GM12878 (cell line): ENCODE measurements at regions not wholly inside any gene's neighbourhood (a gene's known extent, or its start where the extent isn't known, plus 50 kb on each side); places are given as distances from the start of the nearest gene placed in this dataset.

Experiments
- ATAC-seq: fragments of 200-7000 bp; cut with Tn5 transposase; 3 replicates; pipeline ENCODE4 v1.9.1; 2020; ENCODE audit warnings: mild to moderate bottlenecking, moderate library complexity
- BruUV-seq: library from RNA; stranded (reverse); fragments of 400-500 nt; replicated peaks from 2 replicates; lab custom pipeline; 2021; lab: Mats Ljungman, UMichigan
- CTCF ChIA-PET: fragments of 300-600 bp; sonication (Branson Sonifier 250); formaldehyde crosslinking; extraction: SDS; loops from one replicate; lab custom pipeline; 2021; ENCODE audit warnings: inconsistent platforms; lab: Yijun Ruan, JAX
- POLR2A ChIA-PET: fragments of 350-600 bp; formaldehyde crosslinking; extraction: SDS; loops from one replicate; lab custom pipeline; 2021; ENCODE audit warnings: inconsistent platforms; lab: Charles Lee
- RAD21 ChIA-PET: fragments of 300-600 bp; sonication (Branson Sonifier 250); formaldehyde crosslinking; loops from one replicate; lab custom pipeline; 2023; ENCODE audit warnings: antibody characterized with exemption; ENCODE audit not compliant: unreplicated experiment; lab: Charles Lee
- SMC1A ChIA-PET: fragments of 300-600 bp; sonication (Branson Sonifier 250); formaldehyde crosslinking; loops from one replicate; lab custom pipeline; 2023; ENCODE audit not compliant: unreplicated experiment, uncharacterized antibody; lab: Charles Lee
- DNase-seq: peaks from one replicate; pipeline ENCODE4 v3.0.0-alpha.2; 2011; ENCODE audit warnings: low read depth, low spot score
- FAIRE-seq: peaks from 3 replicates; lab custom pipeline; 2011; peaks lifted over from hg19 to GRCh38; lab: Jason Lieb, UNC
- H2AFZ ChIP-seq: 2 replicates; pipeline ENCODE4 v1.6.0; 2011; ENCODE audit warnings: low read depth, low read length, control low read depth; ENCODE audit not compliant: control insufficient read depth
- H3K27ac ChIP-seq: 2 replicates; pipeline ENCODE4 v1.5.1; 2011; ENCODE audit warnings: control low read depth; ENCODE audit not compliant: control insufficient read depth, insufficient read depth
- H3K27me3 ChIP-seq, 2 experiments: replicated peaks in 1 of 2; 2 replicates each; pipeline versions ENCODE4 v1.6.0 to v1.6.1; 2011; ENCODE audit warnings: low read length in 1 of 2; ENCODE audit not compliant: control insufficient read depth in 2 of 2, insufficient read depth in 2 of 2
- H3K36me3 ChIP-seq, 2 experiments: 2 replicates each; pipeline ENCODE4 v1.5.1; 2011; ENCODE audit warnings: low read length in 1 of 2; ENCODE audit not compliant: control insufficient read depth in 2 of 2, insufficient read depth in 2 of 2
- H3K4me1 ChIP-seq: 2 replicates; pipeline ENCODE4 v1.6.1; 2011; ENCODE audit warnings: mild to moderate bottlenecking, low read length, moderate library complexity, mixed read lengths; ENCODE audit not compliant: control insufficient read depth, insufficient read depth
- H3K4me2 ChIP-seq: 2 replicates; pipeline ENCODE4 v1.6.0; 2011; ENCODE audit warnings: control low read depth; ENCODE audit not compliant: control insufficient read depth, insufficient read depth
- H3K4me3 ChIP-seq: fragments of 200-600 bp; sonication (generic); 2 replicates; pipeline ENCODE4 v1.5.1; 2016
- H3K79me2 ChIP-seq: 2 replicates; pipeline ENCODE4 v1.6.0; 2011; ENCODE audit warnings: low read length; ENCODE audit not compliant: control insufficient read depth, insufficient read depth
- H3K9ac ChIP-seq: 2 replicates; pipeline ENCODE4 v1.8.0; 2011; ENCODE audit warnings: low read length, control low read depth, mixed read lengths; ENCODE audit not compliant: control insufficient read depth, insufficient read depth
- H3K9me3 ChIP-seq: replicated peaks from 3 replicates; pipeline ENCODE4 v1.5.1; 2011; ENCODE audit warnings: mild to moderate bottlenecking, low read length; ENCODE audit not compliant: control insufficient read depth, insufficient read depth
- H4K20me1 ChIP-seq: 2 replicates; pipeline ENCODE4 v1.6.0; 2011; ENCODE audit not compliant: control insufficient read depth, insufficient read depth
- CHD1 ChIP-seq: IDR thresholded peaks from 2 replicates; pipeline ENCODE4 v1.6.1; 2012; ENCODE audit warnings: low read depth, low read length, improper control_type of control experiment
- DPF2 ChIP-seq: fragments of 450-650 bp; IDR thresholded peaks from 2 replicates; pipeline ENCODE4 v1.6.1; 2017; ENCODE audit warnings: mild to moderate bottlenecking
- ESRRA ChIP-seq: IDR thresholded peaks from 2 replicates; pipeline ENCODE4 v1.6.1; 2012; ENCODE audit warnings: mild to moderate bottlenecking, low read length, improper control_type of control experiment
- ETV6 ChIP-seq, 2 experiments: fragments of 450-650 bp in 1 of 2; IDR thresholded peaks in 1 of 2; conservative IDR thresholded peaks in 1 of 2; 2 replicates each; pipeline ENCODE4 v1.6.1; 2014; ENCODE audit warnings: antibody characterized with exemption in 1 of 2, borderline replicate concordance in 1 of 2, low read depth in 1 of 2, mild to moderate bottlenecking in 1 of 2, moderate library complexity in 1 of 2
- EZH2 ChIP-seq: IDR thresholded peaks from 2 replicates; pipeline ENCODE4 v1.6.1; 2012; ENCODE audit warnings: low read depth, mild to moderate bottlenecking, control low read depth, inconsistent platforms, low read length, borderline replicate concordance; ENCODE audit not compliant: control insufficient read depth
- NFYB ChIP-seq: IDR thresholded peaks from 2 replicates; pipeline ENCODE4 v1.6.1; 2011; ENCODE audit warnings: low read depth, mild to moderate bottlenecking, low read length, improper control_type of control experiment, moderate library complexity; ENCODE audit not compliant: insufficient read depth
- PAX8 ChIP-seq: fragments of 450-650 bp; IDR thresholded peaks from 2 replicates; pipeline ENCODE4 v1.6.1; 2017; ENCODE audit warnings: mild to moderate bottlenecking, moderate library complexity
- POLR2AphosphoS5 ChIP-seq: IDR thresholded peaks from 2 replicates; pipeline ENCODE4 v1.6.1; 2011; ENCODE audit warnings: mild to moderate bottlenecking, low read length, inconsistent platforms
- RELA ChIP-seq: fragments of 450-650 bp; IDR thresholded peaks from 2 replicates; pipeline ENCODE4 v1.8.0; 2014; ENCODE audit warnings: borderline replicate concordance; ENCODE audit not compliant: partially characterized antibody
- RFX5 ChIP-seq: IDR thresholded peaks from 2 replicates; pipeline ENCODE4 v1.6.1; 2011; ENCODE audit warnings: low read depth, low read length, improper control_type of control experiment
- TCF12 ChIP-seq: IDR thresholded peaks from 2 replicates; pipeline ENCODE4 v1.6.1; 2011; ENCODE audit warnings: low read depth, mild to moderate bottlenecking, low read length
- ZBTB40 ChIP-seq: fragments of 450-650 bp; IDR thresholded peaks from 2 replicates; pipeline ENCODE4 v1.6.1; 2016; ENCODE audit warnings: mild to moderate bottlenecking, moderate library complexity, borderline replicate concordance
- ZNF384 ChIP-seq: IDR thresholded peaks from 2 replicates; pipeline ENCODE4 v1.6.1; 2012; ENCODE audit warnings: low read depth, mild to moderate bottlenecking, low read length, improper control_type of control experiment, borderline replicate concordance
- WGBS: methylation state at CpG from one replicate; pipeline ENCODE4 v1.1.6; 2016; ENCODE audit warnings: low lambda C conversion rate; ENCODE audit not compliant: insufficient replicate concordance, insufficient coverage; ENCODE audit errors: missing lambda C conversion rate; 5-methylcytosine and 5-hydroxymethylcytosine counted together
- in situ Hi-C: fragments of 300-500 bp; cut with MboI; formaldehyde crosslinking; loops from 9 replicates; pipeline ENCODE4 v1.14.3; 2018; ENCODE audit warnings: mixed read lengths
- intact Hi-C: fragments of 100-400 bp; cut with micrococcal nuclease; formaldehyde crosslinking; loops from one replicate; pipeline ENCODE4 v1.14.2; 2022; ENCODE audit not compliant: unreplicated experiment
- TF ChIP-seq, protein P1 (sequence below): IDR thresholded peaks from 2 replicates; pipeline ENCODE4 v1.6.1; 2011; ENCODE audit warnings: mild to moderate bottlenecking, low read depth, low read length, moderate library complexity; ENCODE audit not compliant: insufficient replicate concordance

GRCh38 chr2:21307037-21307436 is 183.3 kb downstream of the TDRD15 start:
- Histone ChIP-seq H3K27ac (no peak overlapping the region), H3K9ac (no peak overlapping the region), H3K9me3 (no peaks in the 10 kb centered on the region), H4K20me1 (no peaks in the 10 kb centered on the region), H3K4me1 (no peaks in the 10 kb centered on the region), H2AFZ (no peak overlapping the region), H3K27me3 (no peaks in the 10 kb centered on the region), H3K4me2 (no peak overlapping the region), H3K36me3 (no peaks in the 10 kb centered on the region), H3K4me3 (no peak overlapping the region), H3K79me2 (no peaks in the 10 kb centered on the region)
- in situ Hi-C loops (no loop called here), intact Hi-C loops (no loop called here)
- ATAC-seq (no peak), FAIRE-seq (no peak), DNase-seq (no peak)
- SMC1A ChIA-PET = no interaction called here
- TF ChIP-seq RELA (no peak), ESRRA (no peak), ETV6 (conservative IDR thresholded peaks at IDR 0.05 in 1 of 2, IDR thresholded peaks at IDR 0.05 in 1 of 2; ENCODE audit: borderline replicate concordance in 1 of 2, low read depth in 1 of 2) (no peak), RFX5 (no peak), DPF2 (no peak), POLR2AphosphoS5 (no peak)
- WGBS = 58% methylated on average over 1 of the region's 1 CpG
- CTCF ChIA-PET = no interaction called here
- RAD21 ChIA-PET = no interaction called here
- no TSS peak for BruUV-seq
- POLR2A ChIA-PET = no interaction called here

- ChIA-PET CTCF (no interaction called here), SMC1A (no interaction called here), POLR2A (no interaction called here), RAD21 (no interaction called here)
- ATAC-seq (no peak), DNase-seq (no peak), FAIRE-seq (no peak)
- intact Hi-C loops = no loop called here
- no peaks in the 10 kb centered on the region for H3K9me3 ChIP-seq
- no peak overlapping the region for H3K9ac ChIP-seq
- H3K27ac ChIP-seq = no peak overlapping the region
- BruUV-seq = no TSS peak
- in situ Hi-C loops = loop anchor here (5.0 kb wide), 1 partner anchor 263 kb away; no protein-coding TSS in a partner anchor
- no peak overlapping the region for H3K4me2 ChIP-seq
- H2AFZ ChIP-seq = no peak overlapping the region
- no peaks in the 10 kb centered on the region for H4K20me1 ChIP-seq
- H3K36me3 ChIP-seq = no peaks in the 10 kb centered on the region
- no peaks in the 10 kb centered on the region for H3K79me2 ChIP-seq
- H3K4me3 ChIP-seq = no peak overlapping the region
- H3K4me1 ChIP-seq = no peaks in the 10 kb centered on the region
- no peaks in the 10 kb centered on the region; a peak in 1 of 4 replicates for H3K27me3 ChIP-seq
- WGBS = 0% methylated on average over 1 of the region's 1 CpG
- TF ChIP-seq PAX8 = no peak
- no peak for TF ChIP-seq CHD1
- no peak for TF ChIP-seq ZBTB40
- TF ChIP-seq, protein P1, sequence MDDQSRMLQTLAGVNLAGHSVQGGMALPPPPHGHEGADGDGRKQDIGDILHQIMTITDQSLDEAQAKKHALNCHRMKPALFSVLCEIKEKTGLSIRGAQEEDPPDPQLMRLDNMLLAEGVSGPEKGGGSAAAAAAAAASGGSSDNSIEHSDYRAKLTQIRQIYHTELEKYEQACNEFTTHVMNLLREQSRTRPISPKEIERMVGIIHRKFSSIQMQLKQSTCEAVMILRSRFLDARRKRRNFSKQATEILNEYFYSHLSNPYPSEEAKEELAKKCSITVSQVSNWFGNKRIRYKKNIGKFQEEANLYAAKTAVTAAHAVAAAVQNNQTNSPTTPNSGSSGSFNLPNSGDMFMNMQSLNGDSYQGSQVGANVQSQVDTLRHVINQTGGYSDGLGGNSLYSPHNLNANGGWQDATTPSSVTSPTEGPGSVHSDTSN = no peak
- no peak for TF ChIP-seq NFYB
- TF ChIP-seq EZH2 = no peak
- no peak for TF ChIP-seq ZNF384
- TF ChIP-seq TCF12 = no peak
Observed at GRCh38 chr2:21310493-21310892, 186.7 kb downstream of the TDRD15 start.
